COLO668 (cell line): ENCODE measurements at regions not wholly inside any gene's neighbourhood (a gene's known extent, or its start where the extent isn't known, plus 50 kb on each side); places are given as distances from the start of the nearest gene placed in this dataset.

Source experiments
- DNase-seq: peaks from one replicate; lab custom pipeline; 2025; ENCODE audit not compliant: unreplicated experiment; lab: John Stamatoyannopoulos, UW

DNA sequence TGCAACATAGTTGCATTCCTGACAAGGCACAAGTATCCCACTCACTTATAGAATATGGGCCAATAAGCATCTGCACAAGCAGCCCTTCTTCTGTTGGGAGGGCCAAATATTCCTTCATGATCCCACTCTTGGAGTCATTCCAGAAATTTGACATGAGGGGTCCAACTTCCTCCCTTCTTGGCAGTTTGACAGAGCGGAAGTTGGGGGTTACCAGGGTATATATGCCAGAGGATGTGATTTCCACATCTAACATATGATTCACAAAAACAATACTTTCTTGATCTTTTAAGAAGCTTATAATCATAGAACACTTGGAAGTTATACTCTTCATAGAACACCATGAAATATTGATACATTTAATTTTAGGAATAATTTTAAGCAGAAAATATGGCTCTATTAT lies 100.9 kb upstream of the CRBN start:
- no peak for DNase-seq

DNA sequence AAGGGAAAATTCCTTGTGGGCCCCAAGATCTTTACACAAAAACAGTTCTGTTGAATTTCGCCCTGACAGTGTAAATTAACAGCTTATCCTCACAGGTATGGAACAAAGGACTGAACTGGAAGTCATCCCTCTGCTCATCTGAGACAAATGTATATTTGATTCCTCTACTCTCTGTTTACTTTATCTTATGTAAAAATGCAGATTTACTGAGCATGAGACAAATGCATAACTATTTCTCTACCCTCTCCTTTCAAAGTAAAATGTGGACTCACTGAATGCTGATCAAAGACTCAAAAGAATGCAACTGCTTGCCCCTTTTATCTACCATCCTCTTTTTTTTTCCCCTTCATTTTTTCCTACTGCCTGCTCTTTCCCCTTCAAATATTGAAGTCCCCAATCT lies 98.6 kb upstream of the CRBN start:
- no peak for DNase-seq

DNA sequence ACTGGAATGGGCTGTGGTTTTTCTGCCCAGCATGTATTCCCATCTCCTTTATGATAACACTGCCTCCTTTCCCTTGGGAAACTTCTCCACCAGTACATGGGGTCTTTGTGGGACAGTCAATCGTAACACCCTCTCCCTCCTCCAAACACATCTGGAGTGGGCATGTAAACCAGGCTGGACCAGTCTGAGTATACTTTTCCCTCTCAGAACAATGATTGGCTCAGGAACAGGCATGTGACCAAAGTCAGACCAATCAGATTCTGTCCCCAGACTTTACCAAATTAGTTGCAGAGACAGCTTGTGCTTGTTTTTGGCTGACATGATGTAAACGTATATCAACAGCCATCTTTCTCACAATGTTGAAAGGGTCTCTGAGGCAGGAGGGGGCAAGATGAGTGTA lies 97.1 kb upstream of the CRBN start:
- no peak for DNase-seq

DNA sequence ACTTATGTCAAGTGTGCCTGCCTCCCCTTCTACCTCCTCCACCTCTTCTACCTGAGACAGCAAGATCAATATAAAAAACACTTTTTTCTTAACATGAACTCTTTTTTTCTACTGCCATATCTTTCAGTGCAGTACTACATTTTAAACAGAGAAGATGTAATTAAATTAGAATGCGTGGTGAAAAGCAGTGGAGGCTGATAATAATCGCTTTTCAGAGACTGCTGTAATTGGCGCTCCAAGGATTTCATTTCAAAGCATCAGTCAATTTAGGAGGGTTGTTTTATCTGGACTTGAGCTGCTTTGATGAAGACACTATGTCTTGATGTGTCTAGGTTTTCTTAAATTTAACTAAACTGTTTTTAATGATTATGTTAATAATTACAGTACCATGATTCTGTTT lies 85.3 kb upstream of the CRBN start:
- DNase-seq, result no peak

DNA sequence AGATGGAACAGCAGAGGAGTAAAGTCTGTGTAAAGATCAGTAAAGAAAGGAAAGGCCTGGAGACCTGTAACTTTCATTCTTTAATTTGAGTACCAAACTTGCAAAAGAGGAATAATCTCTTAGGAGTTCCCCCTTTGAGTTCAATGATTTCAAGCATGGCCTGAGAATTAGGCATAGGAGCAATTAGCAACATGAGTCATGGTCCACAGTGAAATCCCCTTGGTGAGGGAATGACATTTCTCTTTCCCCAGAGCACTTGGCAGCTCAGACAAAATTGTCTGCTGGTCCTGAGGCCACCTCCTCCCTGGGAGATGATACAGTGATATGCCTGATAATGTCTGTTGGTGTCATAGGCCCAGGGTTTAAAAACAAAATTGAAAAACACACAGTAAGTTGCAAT lies 81.4 kb upstream of the CRBN start:
- no peak for DNase-seq

DNA sequence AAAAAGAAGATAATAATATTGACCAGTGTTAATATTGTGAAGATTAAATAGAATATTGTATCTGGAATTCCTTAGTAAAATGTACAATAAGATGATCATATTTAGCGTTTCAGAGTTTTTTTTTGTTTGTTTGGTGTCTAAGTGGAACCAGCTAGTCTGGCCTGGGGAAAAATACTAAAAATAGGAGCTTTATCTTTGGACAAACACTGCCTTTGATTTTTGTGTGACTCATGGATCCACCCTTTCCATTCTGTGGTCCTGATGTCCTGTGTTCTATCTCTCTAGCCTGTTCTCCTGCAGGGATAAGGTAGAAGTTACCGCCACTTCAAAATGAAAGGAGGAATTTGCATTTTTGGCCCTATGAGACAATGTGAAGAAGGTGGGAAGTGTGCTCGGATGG lies 79.7 kb upstream of the CRBN start:
- no peak for DNase-seq

DNA sequence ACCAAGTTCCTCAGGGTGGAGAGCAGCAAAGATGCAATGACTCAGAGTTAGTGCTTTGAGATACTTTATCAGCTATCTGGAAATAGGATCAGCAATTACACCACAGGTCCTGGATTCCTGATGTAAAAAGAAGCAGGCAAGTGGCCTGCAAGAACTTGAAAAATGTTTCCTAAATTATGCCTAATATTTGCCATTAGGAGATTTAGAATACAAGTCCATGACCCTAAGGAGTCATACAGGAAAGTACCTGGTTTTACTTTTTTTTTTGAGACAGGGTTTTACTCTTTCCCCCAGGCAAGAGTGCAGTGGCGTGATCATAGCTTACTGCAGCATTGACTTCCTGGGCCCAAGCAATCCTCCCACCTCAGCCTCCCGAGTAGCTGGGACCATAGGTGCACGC lies 78.8 kb upstream of the CRBN start:
- DNase-seq, result no peak

DNA sequence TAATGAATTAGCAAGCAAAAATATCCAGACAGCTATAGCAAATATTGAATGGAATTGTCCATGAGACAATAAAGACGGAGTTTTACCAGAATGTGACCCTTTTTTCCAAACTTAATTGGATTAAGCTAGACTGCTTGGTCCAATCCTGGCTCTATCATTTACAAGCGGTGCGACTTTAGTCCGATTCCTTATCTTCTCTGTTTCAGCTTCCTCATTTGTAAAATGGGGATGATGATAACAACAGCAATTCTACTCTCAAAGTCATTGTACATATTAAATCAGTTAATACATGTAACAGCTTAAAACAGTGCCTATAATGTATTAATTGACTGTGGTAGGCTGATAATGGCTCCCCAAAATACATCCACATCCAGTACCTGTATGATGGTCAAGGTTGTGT lies 62.1 kb upstream of the CRBN start:
- no peak for DNase-seq

DNA sequence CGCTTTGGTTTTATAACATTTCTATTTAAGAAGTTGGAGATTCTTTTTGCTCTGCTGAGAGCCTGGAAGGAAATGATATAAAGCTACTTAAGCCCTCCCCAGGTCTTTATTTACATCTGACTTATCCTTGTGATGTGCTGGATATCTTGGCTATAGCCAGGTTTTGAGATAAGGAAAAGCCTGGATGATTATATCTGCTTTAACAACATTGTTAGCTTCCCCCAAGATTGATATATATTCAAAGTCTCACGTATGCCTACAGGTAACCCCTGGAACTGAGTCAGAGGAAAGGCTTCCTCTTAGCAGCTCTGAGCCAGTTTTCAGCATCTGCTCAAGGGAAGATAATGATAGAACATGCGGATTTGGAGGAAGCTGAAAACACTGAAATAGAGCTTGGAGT lies 61.5 kb upstream of the CRBN start:
- DNase-seq, result no peak

DNA sequence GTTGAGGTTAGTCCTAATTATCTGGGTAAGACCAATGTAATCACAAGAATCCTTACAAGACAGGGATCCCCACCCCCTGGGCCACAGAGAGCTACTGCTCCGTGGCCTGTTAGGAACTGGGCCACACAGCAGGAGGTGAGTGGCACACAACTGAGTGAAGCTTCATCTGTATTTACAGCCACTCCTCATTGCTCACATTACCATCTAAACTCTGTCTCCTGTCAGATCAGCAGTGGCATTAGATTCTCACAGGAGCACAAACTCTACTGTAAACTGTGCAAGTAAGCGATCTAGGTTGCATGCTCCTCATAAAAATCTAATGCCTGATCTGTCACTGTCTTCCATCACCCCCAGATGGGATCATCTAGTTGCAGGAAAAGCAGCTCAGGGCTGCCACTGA lies 58.5 kb upstream of the CRBN start:
- DNase-seq, result no peak

DNA sequence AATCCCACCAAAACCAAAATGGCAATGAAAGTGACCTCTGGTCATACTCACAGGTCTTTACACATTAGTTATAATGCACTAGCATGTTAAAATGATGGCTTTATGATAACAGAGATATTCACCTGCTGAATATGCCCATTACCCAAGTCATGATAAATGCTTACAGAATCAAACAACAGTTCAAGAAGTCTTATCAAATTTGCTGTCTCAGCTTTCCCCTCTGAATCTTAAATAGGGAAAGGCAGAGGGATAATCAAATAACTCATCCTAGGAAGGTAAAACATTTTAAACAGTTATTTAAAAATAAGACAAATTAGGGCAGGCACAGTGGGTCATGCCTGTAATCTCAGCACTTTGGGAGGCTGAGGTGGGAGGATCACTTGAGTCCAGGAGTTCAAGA lies 52.8 kb upstream of the CRBN start:
- DNase-seq, result no peak
